ENCODE measurements at regions not wholly inside any gene's neighbourhood (a gene's known extent, or its start where the extent isn't known, plus 50 kb on each side); places are given as distances from the start of the nearest gene placed in this dataset.

- no peak overlapping the region for H3K4me3 ChIP-seq (ENCODE audit: low read depth, low read length)
- H3K79me2 ChIP-seq (ENCODE audit: control insufficient read depth, insufficient read depth, low read length, unreplicated experiment): no peaks in the 10 kb centered on the region
- H3K36me3 ChIP-seq (ENCODE audit: insufficient read depth, low read length): no peaks in the 10 kb centered on the region
- no peaks in the 10 kb centered on the region for H3K4me1 ChIP-seq (ENCODE audit: control insufficient read depth, insufficient read depth, low read length, unreplicated experiment)
- no peak overlapping the region for H3K27ac ChIP-seq (ENCODE audit: low read depth, low read length)
- no peaks in the 10 kb centered on the region for H3K27me3 ChIP-seq (ENCODE audit: insufficient read depth, low read length)
- H2AFZ ChIP-seq (ENCODE audit: low read length, unreplicated experiment): no peak overlapping the region
Observed at GRCh38 chr7:84821671-84822534, 365.0 kb downstream of the SEMA3D start.

- Histone ChIP-seq H3K36me3 (ENCODE audit: insufficient read depth, low read length) (no peaks in the 10 kb centered on the region), H3K27me3 (ENCODE audit: insufficient read depth, low read length) (no peaks in the 10 kb centered on the region), H3K27ac (ENCODE audit: low read depth, low read length) (no peak overlapping the region), H3K79me2 (ENCODE audit: control insufficient read depth, insufficient read depth, low read length, unreplicated experiment) (no peaks in the 10 kb centered on the region), H3K4me3 (ENCODE audit: low read depth, low read length) (no peak overlapping the region), H2AFZ (ENCODE audit: low read length, unreplicated experiment) (no peak overlapping the region), H3K4me1 (ENCODE audit: control insufficient read depth, insufficient read depth, low read length, unreplicated experiment) (no peaks in the 10 kb centered on the region)
Observed at GRCh38 chr7:84820481-84820880, 366.4 kb downstream of the SEMA3D start.

- no peak overlapping the region for H2AFZ ChIP-seq (ENCODE audit: low read length, unreplicated experiment)
Observed at GRCh38 chr7:84817016-84817415, 369.8 kb downstream of the SEMA3D start.

GRCh38 chr7:84813376-84813775, 373.5 kb downstream of the SEMA3D start:
- no peaks in the 10 kb centered on the region for H3K36me3 ChIP-seq (ENCODE audit: insufficient read depth, low read length)
- H3K4me1 ChIP-seq (ENCODE audit: control insufficient read depth, insufficient read depth, low read length, unreplicated experiment): no peaks in the 10 kb centered on the region
- no peak overlapping the region for H3K4me3 ChIP-seq (ENCODE audit: low read depth, low read length)
- H3K79me2 ChIP-seq (ENCODE audit: control insufficient read depth, insufficient read depth, low read length, unreplicated experiment): no peaks in the 10 kb centered on the region
- H2AFZ ChIP-seq (ENCODE audit: low read length, unreplicated experiment): no peak overlapping the region
- no peaks in the 10 kb centered on the region for H3K27me3 ChIP-seq (ENCODE audit: insufficient read depth, low read length)
- no peak overlapping the region for H3K27ac ChIP-seq (ENCODE audit: low read depth, low read length)

More at GRCh38 chr7:84817016-84817415, 369.8 kb downstream of the SEMA3D start:
- no peaks in the 10 kb centered on the region for H3K79me2 ChIP-seq (ENCODE audit: control insufficient read depth, insufficient read depth, low read length, unreplicated experiment)
- no peaks in the 10 kb centered on the region for H3K4me1 ChIP-seq (ENCODE audit: control insufficient read depth, insufficient read depth, low read length, unreplicated experiment)
- no peak overlapping the region for H3K4me3 ChIP-seq (ENCODE audit: low read depth, low read length)
- no peaks in the 10 kb centered on the region for H3K36me3 ChIP-seq (ENCODE audit: insufficient read depth, low read length)
- no peak overlapping the region for H3K27ac ChIP-seq (ENCODE audit: low read depth, low read length)
- no peaks in the 10 kb centered on the region for H3K27me3 ChIP-seq (ENCODE audit: insufficient read depth, low read length)

GRCh38 chr7:84812021-84812420, 374.8 kb downstream of the SEMA3D start:
- no peak overlapping the region for H3K4me3 ChIP-seq (ENCODE audit: low read depth, low read length)
- H3K27ac ChIP-seq (ENCODE audit: low read depth, low read length): no peak overlapping the region
- no peaks in the 10 kb centered on the region for H3K27me3 ChIP-seq (ENCODE audit: insufficient read depth, low read length)
- no peaks in the 10 kb centered on the region for H3K36me3 ChIP-seq (ENCODE audit: insufficient read depth, low read length)
- no peak overlapping the region for H2AFZ ChIP-seq (ENCODE audit: low read length, unreplicated experiment)
- H3K4me1 ChIP-seq (ENCODE audit: control insufficient read depth, insufficient read depth, low read length, unreplicated experiment): no peaks in the 10 kb centered on the region
- H3K79me2 ChIP-seq (ENCODE audit: control insufficient read depth, insufficient read depth, low read length, unreplicated experiment): no peaks in the 10 kb centered on the region

GRCh38 chr7:84811362-84811761, 375.5 kb downstream of the SEMA3D start:
- peak overlapping the region; percentile 83 for H2AFZ ChIP-seq (ENCODE audit: low read length, unreplicated experiment)
- H3K4me3 ChIP-seq (ENCODE audit: low read depth, low read length): no peak overlapping the region
- no peak overlapping the region for H3K27ac ChIP-seq (ENCODE audit: low read depth, low read length)
- no peaks in the 10 kb centered on the region for H3K4me1 ChIP-seq (ENCODE audit: control insufficient read depth, insufficient read depth, low read length, unreplicated experiment)
- H3K79me2 ChIP-seq (ENCODE audit: control insufficient read depth, insufficient read depth, low read length, unreplicated experiment): no peaks in the 10 kb centered on the region
- H3K36me3 ChIP-seq (ENCODE audit: insufficient read depth, low read length): no peaks in the 10 kb centered on the region
- H3K27me3 ChIP-seq (ENCODE audit: insufficient read depth, low read length): no peaks in the 10 kb centered on the region

GRCh38 chr7:84809877-84810276, 377.0 kb downstream of the SEMA3D start:
- H3K4me3 ChIP-seq (ENCODE audit: low read depth, low read length): no peak overlapping the region
- peak overlapping the region; percentile 21 for H2AFZ ChIP-seq (ENCODE audit: low read length, unreplicated experiment)
- no peak overlapping the region for H3K27ac ChIP-seq (ENCODE audit: low read depth, low read length)
- H3K4me1 ChIP-seq (ENCODE audit: control insufficient read depth, insufficient read depth, low read length, unreplicated experiment): no peaks in the 10 kb centered on the region
- no peaks in the 10 kb centered on the region for H3K36me3 ChIP-seq (ENCODE audit: insufficient read depth, low read length)
- no peaks in the 10 kb centered on the region for H3K27me3 ChIP-seq (ENCODE audit: insufficient read depth, low read length)
- H3K79me2 ChIP-seq (ENCODE audit: control insufficient read depth, insufficient read depth, low read length, unreplicated experiment): no peaks in the 10 kb centered on the region

- Histone ChIP-seq H3K4me1 (ENCODE audit: control insufficient read depth, insufficient read depth, low read length, unreplicated experiment) (no peaks in the 10 kb centered on the region), H3K27ac (ENCODE audit: low read depth, low read length) (no peak overlapping the region), H3K27me3 (ENCODE audit: insufficient read depth, low read length) (no peaks in the 10 kb centered on the region), H2AFZ (ENCODE audit: low read length, unreplicated experiment) (no peak overlapping the region), H3K79me2 (ENCODE audit: control insufficient read depth, insufficient read depth, low read length, unreplicated experiment) (no peaks in the 10 kb centered on the region), H3K36me3 (ENCODE audit: insufficient read depth, low read length) (no peaks in the 10 kb centered on the region), H3K4me3 (ENCODE audit: low read depth, low read length) (no peak overlapping the region)
Observed at GRCh38 chr7:84803979-84804378, 382.9 kb downstream of the SEMA3D start.

- no peak overlapping the region for H2AFZ ChIP-seq (ENCODE audit: low read length, unreplicated experiment)
- no peaks in the 10 kb centered on the region for H3K79me2 ChIP-seq (ENCODE audit: control insufficient read depth, insufficient read depth, low read length, unreplicated experiment)
- no peaks in the 10 kb centered on the region for H3K27me3 ChIP-seq (ENCODE audit: insufficient read depth, low read length)
- no peaks in the 10 kb centered on the region for H3K4me1 ChIP-seq (ENCODE audit: control insufficient read depth, insufficient read depth, low read length, unreplicated experiment)
- no peak overlapping the region for H3K27ac ChIP-seq (ENCODE audit: low read depth, low read length)
- no peaks in the 10 kb centered on the region for H3K36me3 ChIP-seq (ENCODE audit: insufficient read depth, low read length)
- no peak overlapping the region for H3K4me3 ChIP-seq (ENCODE audit: low read depth, low read length)
Observed at GRCh38 chr7:84801396-84801795, 385.5 kb downstream of the SEMA3D start.

- H3K27ac ChIP-seq (ENCODE audit: low read depth, low read length): no peak overlapping the region
- no peaks in the 10 kb centered on the region for H3K4me1 ChIP-seq (ENCODE audit: control insufficient read depth, insufficient read depth, low read length, unreplicated experiment)
- H3K79me2 ChIP-seq (ENCODE audit: control insufficient read depth, insufficient read depth, low read length, unreplicated experiment): no peaks in the 10 kb centered on the region
- no peak overlapping the region for H3K4me3 ChIP-seq (ENCODE audit: low read depth, low read length)
- no peaks in the 10 kb centered on the region for H3K36me3 ChIP-seq (ENCODE audit: insufficient read depth, low read length)
- H2AFZ ChIP-seq (ENCODE audit: low read length, unreplicated experiment): no peak overlapping the region
- no peaks in the 10 kb centered on the region for H3K27me3 ChIP-seq (ENCODE audit: insufficient read depth, low read length)
Observed at GRCh38 chr7:84800846-84801245, 386.0 kb downstream of the SEMA3D start.

- Histone ChIP-seq H3K79me2 (ENCODE audit: control insufficient read depth, insufficient read depth, low read length, unreplicated experiment) (no peaks in the 10 kb centered on the region), H3K4me3 (ENCODE audit: low read depth, low read length) (no peak overlapping the region), H2AFZ (ENCODE audit: low read length, unreplicated experiment) (no peak overlapping the region), H3K4me1 (ENCODE audit: control insufficient read depth, insufficient read depth, low read length, unreplicated experiment) (no peaks in the 10 kb centered on the region), H3K36me3 (ENCODE audit: insufficient read depth, low read length) (no peaks in the 10 kb centered on the region), H3K27ac (ENCODE audit: low read depth, low read length) (no peak overlapping the region), H3K27me3 (ENCODE audit: insufficient read depth, low read length) (no peaks in the 10 kb centered on the region)
Observed at GRCh38 chr7:84799106-84799505, 387.8 kb downstream of the SEMA3D start.
